Smooth muscle cell (in vitro differentiated cells): ENCODE measurements at regions not wholly inside any gene's neighbourhood (a gene's known extent, or its start where the extent isn't known, plus 50 kb on each side); places are given as distances from the start of the nearest gene placed in this dataset.

Experiments used
- DNase-seq: peaks from one replicate; lab custom pipeline; 2025; ENCODE audit not compliant: unreplicated experiment; lab: John Stamatoyannopoulos, UW
- H2AFZ ChIP-seq: fragments of 200-600 bp; sonication (generic); 2 replicates; pipeline ENCODE4 v1.6.0; 2016; ENCODE audit warnings: antibody characterized with exemption, low read depth, mild to moderate bottlenecking
- H3F3A ChIP-seq: fragments of 200-600 bp; sonication (generic); 2 replicates; pipeline ENCODE4 v1.6.0; 2017; ENCODE audit warnings: antibody characterized with exemption, low read depth
- H3K27ac ChIP-seq: fragments of 200-600 bp; sonication (generic); 2 replicates; pipeline ENCODE4 v1.5.1; 2016; ENCODE audit warnings: low read depth, mild to moderate bottlenecking
- H3K27me3 ChIP-seq: fragments of 200-600 bp; sonication (generic); 2 replicates; pipeline ENCODE4 v1.6.1; 2016; ENCODE audit warnings: low read depth, mild to moderate bottlenecking
- H3K36me3 ChIP-seq: fragments of 200-600 bp; sonication (generic); 2 replicates; pipeline ENCODE4 v1.5.1; 2016; ENCODE audit warnings: low read depth
- H3K4me1 ChIP-seq: fragments of 200-600 bp; sonication (generic); 2 replicates; pipeline ENCODE4 v1.5.1; 2016; ENCODE audit warnings: low read depth
- H3K4me2 ChIP-seq: fragments of 200-600 bp; sonication (generic); 2 replicates; pipeline ENCODE4 v1.6.0; 2016; ENCODE audit warnings: mild to moderate bottlenecking
- H3K4me3 ChIP-seq: fragments of 200-600 bp; sonication (generic); 2 replicates; pipeline ENCODE4 v1.5.1; 2016; ENCODE audit warnings: mild to moderate bottlenecking
- H3K79me2 ChIP-seq: fragments of 200-600 bp; sonication (generic); 2 replicates; pipeline ENCODE4 v1.6.0; 2016; ENCODE audit warnings: low read depth, mild to moderate bottlenecking
- H3K9ac ChIP-seq: fragments of 200-600 bp; sonication (generic); 2 replicates; pipeline ENCODE4 v1.6.0; 2016; ENCODE audit warnings: low read depth
- H3K9me3 ChIP-seq: fragments of 200-600 bp; sonication (generic); replicated peaks from 2 replicates; pipeline ENCODE4 v1.5.1; 2016; ENCODE audit warnings: low read depth
- H4K20me1 ChIP-seq: fragments of 200-600 bp; sonication (generic); 2 replicates; pipeline ENCODE4 v1.6.0; 2016; ENCODE audit warnings: low read depth
- CTCF ChIP-seq: fragments of 200-600 bp; sonication (generic); IDR thresholded peaks from 2 replicates; pipeline ENCODE4 v1.5.1; 2017; ENCODE audit warnings: borderline replicate concordance, mild to moderate bottlenecking, antibody characterized with exemption; ENCODE audit not compliant: insufficient read depth, poor library complexity, severe bottlenecking
- WGBS: methylation state at CpG from one replicate; pipeline ENCODE4 v1.1.7; 2016; ENCODE audit warnings: low lambda C conversion rate; 5-methylcytosine and 5-hydroxymethylcytosine counted together

GRCh38 chr16:51722467-51722866, 571.4 kb upstream of the SALL1 start:
- TF ChIP-seq CTCF = no peak
- peaks cover 3% of the 10 kb centered on the region for H3K9me3 ChIP-seq
- peaks cover 13% of the 10 kb centered on the region for H3K4me1 ChIP-seq
- H3K4me3 ChIP-seq = no peak overlapping the region
- H3K4me2 ChIP-seq = no peak overlapping the region
- no peak overlapping the region for H2AFZ ChIP-seq
- no peaks in the 10 kb centered on the region for H3K79me2 ChIP-seq
- no peak overlapping the region for H3K9ac ChIP-seq
- DNase-seq = no peak
- H3K27ac ChIP-seq = no peak overlapping the region
- no peaks in the 10 kb centered on the region for H3F3A ChIP-seq
- no peaks in the 10 kb centered on the region for H4K20me1 ChIP-seq
- no peaks in the 10 kb centered on the region for H3K36me3 ChIP-seq
- H3K27me3 ChIP-seq = peaks cover 20% of the 10 kb centered on the region

- 72% methylated on average over 3 of the region's 3 CpGs for WGBS
- Histone ChIP-seq H3K4me1 (peaks cover 13% of the 10 kb centered on the region), H3K9ac (no peak overlapping the region), H4K20me1 (no peaks in the 10 kb centered on the region), H3K4me3 (no peak overlapping the region), H3K4me2 (no peak overlapping the region), H3K27ac (no peak overlapping the region), H2AFZ (no peak overlapping the region), H3K27me3 (peaks cover 20% of the 10 kb centered on the region), H3F3A (no peaks in the 10 kb centered on the region), H3K36me3 (no peaks in the 10 kb centered on the region), H3K79me2 (no peaks in the 10 kb centered on the region), H3K9me3 (no peaks in the 10 kb centered on the region)
- DNase-seq = no peak
- TF ChIP-seq CTCF = no peak
These were observed 568.3 kb upstream of the SALL1 start for GRCh38 chr16:51719376-51719775.

- no peak overlapping the region for H3K27ac ChIP-seq
- WGBS = 50% methylated on average over 1 of the region's 1 CpG
- H3K27me3 ChIP-seq = no peaks in the 10 kb centered on the region
- no peak overlapping the region for H2AFZ ChIP-seq
- no peaks in the 10 kb centered on the region for H3K36me3 ChIP-seq
- no peaks in the 10 kb centered on the region for H3K79me2 ChIP-seq
- TF ChIP-seq CTCF = no peak
- no peaks in the 10 kb centered on the region for H4K20me1 ChIP-seq
- no peak overlapping the region for H3K4me3 ChIP-seq
- no peaks in the 10 kb centered on the region for H3K4me1 ChIP-seq
- no peak overlapping the region for H3K4me2 ChIP-seq
- DNase-seq = no peak
- H3K9me3 ChIP-seq = no peaks in the 10 kb centered on the region
- no peaks in the 10 kb centered on the region for H3F3A ChIP-seq
- H3K9ac ChIP-seq = no peak overlapping the region
These were observed 565.1 kb upstream of the SALL1 start for GRCh38 chr16:51716195-51716594.

GRCh38 chr16:51713502-51713901, 562.4 kb upstream of the SALL1 start:
- 98% methylated on average over 2 of the region's 2 CpGs for WGBS
- Histone ChIP-seq H3K4me3 (no peak overlapping the region), H3K79me2 (no peaks in the 10 kb centered on the region), H3K36me3 (no peaks in the 10 kb centered on the region), H3F3A (no peaks in the 10 kb centered on the region), H2AFZ (no peak overlapping the region), H4K20me1 (no peaks in the 10 kb centered on the region), H3K4me1 (no peaks in the 10 kb centered on the region), H3K9ac (no peak overlapping the region), H3K9me3 (no peaks in the 10 kb centered on the region), H3K4me2 (no peak overlapping the region), H3K27ac (no peak overlapping the region), H3K27me3 (no peaks in the 10 kb centered on the region)
- TF ChIP-seq CTCF = no peak
- DNase-seq = no peak
